Nucleus accumbens (tissue), 56 donors: ENCODE measurements at regions not wholly inside any gene's neighbourhood (a gene's known extent, or its start where the extent isn't known, plus 50 kb on each side); places are given as distances from the start of the nearest gene placed in this dataset.
"Not testable (repeated sequence)": the region's sequence is repeated elsewhere in the genome, so short reads cannot be mapped to it uniquely, and the experiment has no call there.

ENCODE experiments used
- DNase-seq, 56 donors: peaks; one replicate each; lab custom pipeline; 2025; lab: John Stamatoyannopoulos, UW

DNA sequence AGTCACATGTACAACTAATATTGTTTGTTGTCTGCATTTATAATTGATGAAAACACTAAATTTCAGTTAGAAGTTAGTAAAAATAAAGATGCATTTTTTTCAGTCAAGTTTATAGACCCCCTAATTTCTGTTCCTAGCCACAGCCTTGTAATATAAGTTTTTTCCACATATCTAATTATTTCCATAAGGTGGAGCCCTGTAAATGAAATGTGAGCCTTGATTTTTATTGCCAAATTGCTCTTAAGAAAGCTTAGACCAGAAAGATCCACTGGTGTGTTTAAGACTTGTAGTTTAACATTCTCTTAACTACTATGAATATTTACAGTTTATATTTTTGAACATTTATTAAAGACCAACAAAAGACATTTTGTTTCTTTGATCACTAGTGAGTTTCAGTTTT is 322.1 kb upstream of the RGS6 start:
- no peak for DNase-seq

DNA sequence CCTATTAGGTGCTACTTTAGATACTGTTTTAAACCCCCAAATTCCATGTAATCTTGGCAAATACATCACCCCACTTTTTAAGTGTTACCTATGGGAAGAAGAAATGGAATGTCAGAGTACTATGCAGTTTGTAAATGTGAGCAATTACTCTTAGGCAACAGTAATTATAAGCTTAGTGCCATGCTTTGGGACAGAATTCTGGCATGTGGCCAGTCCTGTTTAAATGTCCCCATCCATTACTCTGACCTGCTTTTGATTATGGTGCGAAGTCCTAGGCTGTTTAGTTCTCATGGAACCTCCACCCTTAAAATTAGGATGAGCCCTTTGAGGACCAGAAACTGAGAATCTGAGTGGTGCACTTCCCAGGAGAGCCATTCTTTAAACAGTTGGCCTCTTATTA is 321.4 kb upstream of the RGS6 start:
- no peak for DNase-seq

DNA sequence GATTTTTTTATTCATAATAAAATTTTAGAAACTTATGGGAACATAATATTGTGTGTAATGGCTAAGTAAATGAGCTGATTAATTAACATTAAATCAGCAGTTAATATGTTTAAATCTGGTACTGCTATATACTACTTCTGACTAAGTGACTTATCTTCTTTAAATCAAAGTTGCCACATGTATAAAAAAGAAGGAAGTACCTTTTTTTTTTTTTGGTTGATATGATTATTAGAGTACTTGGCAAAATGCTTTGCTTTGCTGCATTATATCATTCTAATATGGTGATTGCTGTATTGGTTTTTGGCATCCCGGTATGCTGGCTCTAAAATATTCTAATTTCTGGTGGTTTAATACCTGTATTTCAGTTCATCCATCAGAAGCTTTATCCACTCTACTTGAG is 319.1 kb upstream of the RGS6 start:
- no peak for DNase-seq

DNA sequence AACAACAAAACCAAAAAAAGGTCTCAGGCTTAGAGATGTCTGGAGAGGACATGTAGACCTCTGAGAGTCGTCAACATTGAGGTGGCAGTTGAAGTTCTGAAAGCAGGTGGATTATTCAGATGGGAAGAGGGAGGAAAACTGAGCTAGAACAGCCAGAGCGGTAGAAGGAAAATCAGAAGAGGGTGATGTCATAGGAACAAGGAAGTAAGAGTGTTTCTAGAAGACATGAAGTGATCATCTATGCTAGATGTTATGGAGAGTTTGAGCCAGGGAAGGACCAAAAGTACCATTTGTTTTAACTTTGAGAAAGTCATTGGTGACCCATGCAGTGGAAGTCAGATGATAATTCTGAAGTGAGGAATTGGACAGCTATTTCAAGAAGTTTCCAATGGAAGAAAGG is 316.2 kb upstream of the RGS6 start:
- DNase-seq = no peak

DNA sequence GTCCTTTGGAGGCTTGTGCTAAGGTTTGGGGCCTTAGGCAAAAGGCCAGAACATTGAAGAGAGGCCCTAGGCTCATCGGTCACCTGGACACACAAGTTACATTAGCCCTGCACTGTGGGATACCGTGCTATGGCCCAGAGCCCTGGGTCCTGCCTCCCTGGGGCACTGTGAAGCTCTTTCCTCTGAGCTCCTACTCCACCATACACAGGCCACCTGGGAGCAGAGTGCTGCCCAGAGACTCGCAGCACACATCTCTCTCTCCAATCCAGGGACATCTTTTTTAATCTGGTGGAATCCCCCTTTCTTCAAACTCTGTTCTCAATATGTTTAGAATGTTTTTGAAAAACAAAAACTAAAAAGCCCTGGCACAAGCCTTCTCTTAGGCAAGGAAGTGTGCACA is 314.2 kb upstream of the RGS6 start:
- no peak for DNase-seq

DNA sequence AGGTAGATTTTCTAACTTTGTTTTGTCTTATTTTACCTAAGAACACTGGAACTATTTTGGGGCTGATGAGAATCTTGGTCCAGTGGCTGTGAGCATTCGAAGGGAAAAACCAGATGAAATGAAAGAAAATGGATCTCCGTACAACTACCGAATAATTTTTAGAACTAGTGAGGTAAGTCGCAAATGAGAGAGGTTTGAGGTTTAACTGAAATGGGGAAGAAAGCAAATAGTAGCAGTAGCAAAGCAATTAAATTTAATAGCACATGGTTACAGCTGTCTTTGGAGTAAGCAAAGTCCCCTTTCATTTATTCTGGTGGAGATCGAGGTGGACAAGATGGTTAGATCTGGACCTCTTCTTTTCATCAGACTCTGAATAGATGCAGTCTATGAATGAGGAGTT is 313.5 kb upstream of the RGS6 start:
- no peak for DNase-seq

DNA sequence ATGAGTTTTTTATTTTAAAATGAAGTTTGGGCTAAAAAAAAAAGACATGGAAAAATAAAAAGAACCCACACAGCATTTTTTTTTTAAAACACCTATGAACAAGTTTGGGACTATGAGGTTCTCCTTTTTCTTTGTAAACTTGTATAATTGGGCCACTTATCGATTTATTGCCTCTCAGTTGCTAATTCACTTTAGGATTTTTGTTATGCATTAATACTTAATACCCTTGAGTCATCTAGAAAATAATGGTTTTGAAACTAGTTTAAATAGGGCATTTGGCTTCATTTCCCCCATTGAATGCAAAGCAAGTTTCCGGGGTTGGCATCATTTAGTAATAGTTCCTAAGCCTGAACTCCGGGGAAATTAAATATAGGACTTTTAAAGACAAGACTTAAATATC is 312.8 kb upstream of the RGS6 start:
- no peak for DNase-seq

DNA sequence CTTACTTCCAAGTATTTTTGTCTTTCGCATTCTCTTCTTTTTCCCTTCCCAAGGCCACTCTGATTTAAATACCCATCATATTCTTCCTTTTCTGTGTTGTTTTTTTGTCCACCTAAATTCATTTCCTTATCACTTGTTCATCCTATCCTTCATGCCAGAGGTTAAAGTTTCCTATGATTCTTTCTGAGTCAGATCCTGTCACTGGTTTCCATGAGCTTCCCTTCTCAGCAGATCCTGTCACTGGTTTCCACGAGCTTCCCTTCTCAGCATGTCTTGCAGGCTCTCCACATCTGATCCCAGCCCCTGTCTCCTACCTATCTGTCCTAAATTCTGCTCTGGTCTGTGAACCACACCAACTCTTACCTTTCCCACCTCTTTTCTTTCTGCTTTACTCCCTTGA is 311.8 kb upstream of the RGS6 start:
- no peak for DNase-seq

DNA sequence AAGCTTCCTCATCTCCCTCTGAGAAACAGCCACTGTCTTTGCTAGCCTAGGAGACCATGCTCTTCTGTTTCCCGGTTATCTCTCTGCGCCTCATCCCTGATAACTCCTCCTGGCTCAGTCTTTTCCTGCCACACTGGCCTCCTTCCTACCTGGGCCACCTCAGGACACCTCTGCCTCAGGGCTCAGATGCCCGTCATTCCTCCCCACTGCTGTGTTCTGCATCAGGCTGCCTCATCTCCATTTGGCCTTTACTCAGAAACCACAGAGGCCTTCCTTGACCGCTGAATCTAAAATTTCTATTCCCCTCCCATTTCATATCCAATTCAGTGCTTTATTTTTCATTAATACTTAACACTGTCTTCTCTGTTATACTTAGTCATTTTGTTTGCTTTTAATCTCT is 311.0 kb upstream of the RGS6 start:
- DNase-seq = no peak

DNA sequence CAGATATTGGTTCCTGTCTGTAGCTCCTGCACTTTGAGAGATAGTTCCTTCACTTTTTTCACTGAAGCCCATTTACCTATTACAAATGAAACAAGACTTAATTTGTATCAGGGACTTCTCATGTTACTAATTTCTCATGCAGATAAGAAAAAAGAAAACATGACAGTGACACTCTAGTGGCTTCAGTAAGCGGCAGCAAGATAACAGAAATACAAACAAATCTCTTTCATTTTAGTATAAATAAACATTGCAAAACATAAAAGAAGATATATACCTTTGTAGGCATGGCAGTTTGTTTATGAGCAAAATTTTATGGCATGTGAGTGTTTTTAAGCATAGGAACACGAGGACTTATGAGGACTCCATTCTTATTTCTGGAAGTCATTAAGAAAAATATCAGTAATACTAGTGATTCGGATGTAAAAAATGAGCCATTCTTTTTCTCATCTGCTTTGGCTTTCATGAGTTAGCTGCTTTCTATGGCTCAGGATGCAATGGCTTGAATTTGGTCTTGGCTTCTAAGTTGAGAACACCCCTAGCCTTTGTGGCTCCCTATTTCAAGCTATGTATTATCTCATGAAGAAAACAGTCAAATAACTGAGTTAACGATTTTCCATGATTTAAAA is 310.1 kb upstream of the RGS6 start:
- DNase-seq = no peak

DNA sequence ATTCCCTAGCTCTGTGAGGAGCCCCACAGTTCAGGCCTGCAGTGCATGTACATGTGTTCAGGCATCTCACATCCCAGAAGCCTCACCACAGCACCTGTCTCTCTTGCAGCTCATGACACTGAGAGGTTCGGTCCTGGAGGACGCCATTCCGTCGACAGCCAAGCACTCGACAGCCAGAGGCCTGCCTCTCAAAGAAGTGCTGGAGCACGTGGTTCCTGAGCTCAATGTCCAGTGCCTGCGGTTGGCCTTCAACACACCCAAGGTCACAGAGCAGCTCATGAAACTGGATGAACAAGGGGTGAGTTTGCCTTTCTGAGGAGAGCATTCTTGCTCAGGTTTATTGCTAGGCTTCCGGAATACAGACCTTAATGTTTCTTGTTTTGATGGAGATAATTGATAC is 308.3 kb upstream of the RGS6 start:
- DNase-seq = no peak

DNA sequence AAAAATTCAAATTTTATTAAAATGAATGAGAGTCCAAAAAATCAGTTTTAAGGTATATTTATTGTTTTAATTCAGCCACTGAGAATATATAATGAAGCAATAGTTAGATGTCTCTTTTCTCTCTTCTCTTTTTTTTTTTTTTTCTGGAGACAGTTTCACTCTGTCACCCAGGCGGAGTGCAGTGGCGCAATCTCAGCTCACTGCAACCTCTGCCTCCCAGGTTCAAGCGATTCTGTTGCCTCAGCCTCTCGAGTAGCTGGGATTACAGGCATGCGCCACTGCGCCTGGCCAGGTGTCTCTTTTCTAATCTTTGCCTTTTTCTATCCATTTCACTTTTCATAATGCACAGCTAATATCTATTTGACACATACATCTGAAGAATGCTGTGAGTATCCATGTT is 307.1 kb upstream of the RGS6 start:
- DNase-seq = no peak

DNA sequence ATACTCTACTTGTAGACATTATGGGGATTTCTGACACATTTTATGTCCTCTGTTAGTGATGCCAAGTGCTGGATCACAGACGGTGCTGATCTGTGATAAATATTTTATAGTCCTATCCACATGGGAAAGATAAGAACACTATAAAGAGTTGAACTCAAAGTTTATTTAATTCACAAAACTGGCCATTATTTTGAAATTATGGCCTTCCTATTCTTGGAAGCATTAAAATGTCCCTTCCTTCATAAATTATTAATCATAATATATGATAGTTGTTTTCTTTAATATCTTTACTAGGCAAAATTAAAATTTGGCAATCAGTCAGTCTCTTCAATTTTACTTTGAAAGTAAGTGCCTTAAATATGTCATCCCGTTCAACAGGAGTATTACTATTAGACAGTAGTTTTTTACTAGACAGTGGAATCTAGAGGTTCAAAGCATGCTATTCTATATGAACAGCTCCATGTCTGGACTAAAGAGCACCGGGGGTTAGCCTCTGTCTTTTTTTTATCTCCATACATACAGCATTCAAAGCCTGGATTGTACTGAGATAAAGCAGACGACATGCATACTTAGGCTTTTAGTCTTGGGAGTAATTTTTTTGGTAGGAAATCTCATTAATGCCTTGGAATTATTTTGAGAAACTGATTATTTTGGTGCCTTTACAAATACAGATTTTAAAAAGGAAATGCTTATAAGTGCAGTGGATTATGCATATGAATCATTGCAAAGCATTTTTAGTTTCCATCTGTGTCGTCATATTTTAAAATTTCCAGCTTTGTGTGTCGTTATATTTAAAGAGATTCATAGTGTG is 306.1 kb upstream of the RGS6 start:
- no peak for DNase-seq

DNA sequence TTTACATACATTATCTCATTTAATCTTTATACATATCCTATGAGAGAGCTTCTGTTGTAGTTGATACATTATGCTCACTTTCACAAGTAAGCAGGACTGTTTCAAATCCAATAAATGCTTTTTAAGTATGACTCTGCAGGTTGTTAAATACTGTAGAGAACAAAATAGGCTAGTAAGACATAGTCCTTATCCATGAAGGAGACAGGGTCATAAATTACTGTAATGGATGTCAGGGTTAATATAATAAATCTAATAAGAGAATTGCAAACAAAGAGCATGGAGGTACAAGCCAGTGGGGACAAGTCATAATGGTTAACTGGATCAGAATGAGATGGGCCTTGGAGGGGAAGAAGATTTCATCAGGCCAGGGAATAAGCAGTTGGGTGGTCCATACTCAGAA is 303.8 kb upstream of the RGS6 start:
- no peak for DNase-seq

DNA sequence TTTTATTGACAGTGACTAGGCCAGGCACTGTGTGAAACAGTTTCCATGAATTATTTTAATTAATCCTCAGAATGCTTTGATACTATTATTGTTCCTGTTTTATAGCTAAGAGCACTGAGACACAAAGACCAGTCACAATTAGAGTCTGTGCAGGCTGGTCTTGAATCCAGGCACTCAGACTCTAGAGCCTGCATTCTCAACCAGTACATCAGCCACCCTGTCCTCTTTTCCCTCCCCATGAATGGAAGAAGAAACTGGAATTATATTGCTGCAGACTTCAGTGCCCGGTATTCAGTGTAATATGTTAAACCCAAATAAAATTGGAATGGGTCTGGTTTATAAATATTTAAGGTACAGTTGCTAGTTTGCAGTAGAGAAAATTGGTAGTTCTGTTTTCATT is 303.0 kb upstream of the RGS6 start:
- no peak for DNase-seq

DNA sequence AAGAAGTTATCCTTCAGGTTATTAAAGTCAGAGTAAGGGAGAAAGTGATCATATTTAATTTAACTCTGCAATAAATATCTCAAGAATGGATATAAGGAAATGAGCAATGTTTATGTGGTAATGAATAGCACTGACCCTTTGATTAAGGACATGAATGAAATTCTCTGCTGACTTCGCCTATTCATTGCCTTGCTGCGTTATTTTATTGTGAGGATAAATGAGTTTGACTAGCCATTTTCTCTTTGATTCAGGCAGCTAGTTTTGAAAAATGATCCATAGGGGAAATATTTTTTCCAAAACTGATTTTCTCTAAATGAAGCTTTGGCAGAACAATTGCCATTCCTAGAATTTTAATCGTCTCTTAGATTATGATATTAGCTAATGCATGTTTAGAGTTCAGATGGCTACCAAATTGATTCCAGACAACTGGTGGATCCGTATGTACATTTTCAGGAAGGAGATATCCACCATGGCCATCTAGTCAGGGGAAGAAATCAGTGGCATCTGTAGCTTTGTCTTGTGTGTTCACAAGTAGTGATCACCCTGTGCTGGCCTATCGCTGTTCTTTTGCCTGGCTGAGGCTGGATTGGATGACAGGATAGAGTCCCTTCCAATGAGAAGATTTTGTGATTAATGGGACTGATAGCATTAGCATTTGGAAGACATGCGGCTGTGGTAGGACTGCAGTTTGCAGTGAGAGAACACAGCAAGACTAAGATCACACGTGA is 302.3 kb upstream of the RGS6 start:
- no peak for DNase-seq

DNA sequence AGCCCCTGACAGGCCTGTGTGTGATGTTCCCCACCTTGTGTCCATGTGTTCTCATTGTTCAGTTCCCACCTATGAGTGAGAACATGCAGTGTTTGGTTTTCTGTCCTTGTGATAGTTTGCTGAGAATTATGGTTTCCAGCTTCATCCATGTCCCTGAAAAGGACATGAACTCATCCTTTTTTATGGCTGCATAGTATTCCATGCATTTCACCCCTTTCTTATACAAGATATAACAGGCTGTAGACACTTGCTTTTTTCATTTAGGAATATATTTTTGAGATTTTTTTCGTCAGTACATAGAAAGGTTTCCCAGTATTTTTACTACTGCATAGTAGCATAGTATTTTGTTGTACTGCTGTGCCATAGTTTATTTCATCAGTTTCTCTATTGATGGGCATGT is 301.2 kb upstream of the RGS6 start:
- not testable (repeated sequence) for DNase-seq

DNA sequence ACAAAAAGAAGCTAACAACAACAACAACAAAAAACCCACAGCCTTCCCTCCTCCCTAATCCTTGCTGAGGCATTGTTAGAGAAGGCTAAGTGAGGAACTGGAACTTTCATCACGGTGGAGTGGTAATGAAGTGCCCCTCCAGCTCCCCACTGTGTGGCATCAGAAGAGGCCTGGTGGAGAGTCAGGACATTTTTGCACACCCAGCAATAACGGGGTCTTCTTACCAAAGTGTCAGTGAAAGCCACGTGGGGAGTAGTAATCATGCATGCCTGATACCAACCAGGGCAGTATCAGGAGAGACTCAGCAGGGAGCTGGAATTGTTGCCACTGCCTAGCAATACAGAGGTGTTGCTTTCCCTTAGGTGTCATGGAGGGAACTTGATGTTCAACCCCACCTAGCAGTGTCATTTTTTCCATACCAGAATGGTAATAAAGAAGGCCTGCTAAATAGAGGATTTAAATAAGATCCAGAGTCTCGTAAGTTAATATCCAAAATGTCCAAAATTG is 299.7 kb upstream of the RGS6 start:
- DNase-seq = no peak

DNA sequence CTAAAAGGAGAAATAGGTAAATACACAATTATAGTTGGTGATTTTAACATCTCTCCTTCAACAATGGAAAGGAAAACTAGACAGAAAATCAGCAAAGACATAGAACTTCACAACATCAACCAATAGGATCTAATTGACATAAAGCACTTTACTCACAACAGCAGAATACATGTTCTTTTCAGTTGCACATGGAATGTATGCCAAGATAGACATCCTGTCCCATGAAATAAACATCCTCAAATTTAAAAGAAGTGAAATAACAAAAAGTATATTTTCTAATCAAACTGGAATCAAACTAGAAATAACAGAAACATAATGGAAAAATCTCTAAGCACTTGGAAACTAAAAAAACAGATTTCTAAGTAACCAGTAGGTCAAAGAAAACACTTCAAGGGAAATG is 296.2 kb upstream of the RGS6 start:
- no peak for DNase-seq

DNA sequence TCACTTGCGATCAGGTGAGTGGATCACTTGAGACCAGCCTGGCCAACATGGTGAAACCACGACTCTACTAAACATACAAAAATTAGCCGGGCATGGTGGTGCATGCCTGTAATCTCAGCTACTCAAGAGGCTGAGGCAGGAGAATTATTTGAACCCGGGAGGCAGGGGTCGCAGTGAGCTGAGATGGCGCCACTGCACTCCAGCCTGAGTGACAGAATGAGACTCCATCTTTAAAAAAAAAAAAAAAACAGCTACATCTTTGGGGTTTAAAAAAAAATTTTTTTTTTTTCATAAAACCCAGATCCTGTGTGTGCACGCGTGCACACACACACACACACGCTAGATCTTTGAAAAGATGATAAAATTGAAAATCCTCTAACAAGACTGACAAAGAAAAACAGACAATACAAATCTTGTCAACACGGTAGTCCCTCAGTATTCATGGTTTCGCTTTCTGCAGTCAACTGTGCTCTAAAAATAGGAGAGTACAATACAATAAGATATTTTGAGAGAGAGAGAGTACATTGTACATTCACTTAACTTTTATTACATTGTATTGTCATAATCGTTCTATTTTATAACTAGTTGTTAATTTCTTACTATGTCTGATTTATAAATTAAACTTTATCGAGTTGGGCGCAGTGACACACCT is 295.3 kb upstream of the RGS6 start:
- no peak for DNase-seq

DNA sequence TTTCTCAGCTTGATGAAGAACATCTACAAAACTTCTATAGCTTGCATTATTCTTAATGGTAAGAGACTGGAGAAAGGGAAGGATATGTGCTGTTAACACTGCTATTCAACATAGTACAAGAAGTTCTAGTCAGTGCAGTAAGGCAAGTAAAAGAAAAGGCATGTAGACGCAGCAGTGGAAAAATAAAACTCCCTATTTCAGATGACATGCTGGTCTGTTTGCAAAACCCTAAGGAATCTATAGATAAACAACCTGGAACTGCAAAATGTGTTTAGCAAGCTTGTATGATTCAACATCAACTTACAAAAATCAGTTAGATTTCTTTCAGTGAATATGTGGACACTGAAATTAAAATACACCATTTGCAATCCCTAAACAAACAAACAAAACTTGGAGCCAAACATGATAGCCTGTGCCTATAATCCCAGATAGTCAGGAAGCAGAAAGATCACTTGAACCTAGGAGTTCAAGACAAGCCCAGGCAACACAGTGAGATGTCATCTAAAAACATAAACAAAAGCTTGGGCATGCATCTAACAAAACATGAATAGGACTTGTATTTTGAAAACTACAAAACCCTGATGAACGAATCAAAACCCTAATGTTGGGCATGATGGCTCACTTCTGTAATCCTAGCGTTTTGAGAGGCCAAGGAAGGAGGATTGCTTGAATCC is 293.6 kb upstream of the RGS6 start:
- no peak for DNase-seq
